GM23338 (cell line): ENCODE measurements at regions not wholly inside any gene's neighbourhood (a gene's known extent, or its start where the extent isn't known, plus 50 kb on each side); places are given as distances from the start of the nearest gene placed in this dataset.
A peak's percentile ranks its signal among the peaks of the same experiment; 100 is the strongest.

Source experiments
- ATAC-seq: fragments of 200-7000 bp; cut with Tn5 transposase; 3 replicates; pipeline ENCODE4 v1.9.1; 2020
- DNase-seq: peaks from one replicate; pipeline ENCODE4 v3.0.0-alpha.2; 2015; ENCODE audit warnings: low spot score
- H2AFZ ChIP-seq: fragments of 200-600 bp; sonication (generic); 2 replicates; pipeline ENCODE4 v1.8.0; 2016; ENCODE audit warnings: antibody characterized with exemption, mild to moderate bottlenecking, moderate library complexity
- H3F3A ChIP-seq: fragments of 200-600 bp; sonication (generic); replicated peaks from 2 replicates; pipeline ENCODE4 v1.8.0; 2017; ENCODE audit warnings: antibody characterized with exemption, mixed run types, low read depth
- H3K27ac ChIP-seq: fragments of 200-600 bp; sonication (generic); 2 replicates; pipeline ENCODE4 v1.6.1; 2016; ENCODE audit warnings: low read depth
- H3K27me3 ChIP-seq: fragments of 200-600 bp; sonication (generic); 2 replicates; pipeline ENCODE4 v1.8.0; 2016; ENCODE audit warnings: mild to moderate bottlenecking, mixed run types, moderate library complexity; ENCODE audit not compliant: insufficient read depth
- H3K36me3 ChIP-seq: fragments of 200-600 bp; sonication (generic); 2 replicates; pipeline ENCODE4 v1.8.0; 2016; ENCODE audit warnings: mild to moderate bottlenecking; ENCODE audit not compliant: insufficient read depth
- H3K4me1 ChIP-seq: fragments of 200-600 bp; sonication (generic); 2 replicates; pipeline ENCODE4 v1.8.0; 2016; ENCODE audit warnings: mild to moderate bottlenecking, moderate library complexity; ENCODE audit not compliant: insufficient read depth
- H3K4me2 ChIP-seq: fragments of 200-600 bp; sonication (generic); 2 replicates; pipeline ENCODE4 v1.7.1; 2017; ENCODE audit warnings: mixed run types
- H3K4me3 ChIP-seq: fragments of 200-600 bp; sonication (generic); 2 replicates; pipeline ENCODE4 v1.6.1; 2016; ENCODE audit warnings: mixed run types
- H3K79me2 ChIP-seq: fragments of 200-600 bp; sonication (generic); replicated peaks from 2 replicates; pipeline ENCODE4 v1.8.0; 2017; ENCODE audit warnings: mild to moderate bottlenecking; ENCODE audit not compliant: insufficient read depth
- H3K9me2 ChIP-seq: fragments of 200-600 bp; sonication (generic); 2 replicates; pipeline ENCODE4 v1.8.0; 2017; ENCODE audit not compliant: insufficient read depth
- H4K20me1 ChIP-seq: fragments of 200-600 bp; sonication (generic); replicated peaks from 2 replicates; pipeline ENCODE4 v1.8.0; 2017; ENCODE audit warnings: mild to moderate bottlenecking; ENCODE audit not compliant: insufficient read depth
- H3K27ac Mint-ChIP-seq: 2 replicates; pipeline ENCODE4 v1.8.0; 2020; ENCODE audit warnings: inconsistent platforms, mild to moderate bottlenecking, moderate library complexity, mixed read lengths
- H3K27me3 Mint-ChIP-seq: 3 replicates; pipeline ENCODE4 v1.8.0; 2022; ENCODE audit warnings: low read depth, mild to moderate bottlenecking, moderate library complexity, mixed read lengths, inconsistent platforms; ENCODE audit not compliant: insufficient read depth, poor library complexity
- H3K36me3 Mint-ChIP-seq: 3 replicates; pipeline ENCODE4 v1.8.0; 2021; ENCODE audit warnings: low read depth, mild to moderate bottlenecking, inconsistent platforms, moderate library complexity, mixed read lengths
- H3K4me1 Mint-ChIP-seq: 3 replicates; pipeline ENCODE4 v1.8.0; 2020; ENCODE audit warnings: mild to moderate bottlenecking, inconsistent platforms, mixed read lengths
- H3K4me3 Mint-ChIP-seq: 3 replicates; pipeline ENCODE4 v1.8.0; 2021; ENCODE audit warnings: moderate library complexity, mild to moderate bottlenecking, inconsistent platforms, mixed read lengths
- H3K9me3 Mint-ChIP-seq: 3 replicates; pipeline ENCODE4 v1.8.0; 2020; ENCODE audit warnings: moderate library complexity, mild to moderate bottlenecking, inconsistent platforms, mixed read lengths
- ETS1 ChIP-seq: IDR thresholded peaks from 2 replicates; pipeline ENCODE4 v1.6.1; 2016; ENCODE audit warnings: antibody characterized with exemption
- EZH2phosphoT487 ChIP-seq: fragments of 200-600 bp; sonication (generic); IDR thresholded peaks from one replicate; pipeline ENCODE4 v1.8.1; 2018; ENCODE audit warnings: antibody characterized with exemption; ENCODE audit not compliant: unreplicated experiment
- NANOG ChIP-seq: IDR thresholded peaks from 2 replicates; pipeline ENCODE4 v1.6.1; 2016; ENCODE audit warnings: antibody characterized with exemption, borderline replicate concordance
- ZNF114 ChIP-seq: fragments of 250-450 bp; sonication (Bioruptor Pico); IDR thresholded peaks from 2 replicates; pipeline ENCODE4 v1.5.0; 2020; ENCODE audit warnings: mild to moderate bottlenecking, moderate library complexity
- TF ChIP-seq, protein P1 (sequence below): fragments of 250-450 bp; sonication (Bioruptor Pico); IDR thresholded peaks from 2 replicates; pipeline ENCODE4 v1.5.0; 2020; ENCODE audit warnings: mild to moderate bottlenecking, moderate library complexity
- TF ChIP-seq, protein P2 (sequence below), 2 experiments: fragments of 200-600 bp in 1 of 2; sonication (generic) in 1 of 2; conservative IDR thresholded peaks; 2 replicates each; pipeline versions ENCODE4 v1.5.1 to v1.6.1; 2016 to 2017; ENCODE audit warnings: antibody characterized with exemption in 2 of 2, low read depth in 2 of 2, mild to moderate bottlenecking in 2 of 2, moderate library complexity in 1 of 2

DNA sequence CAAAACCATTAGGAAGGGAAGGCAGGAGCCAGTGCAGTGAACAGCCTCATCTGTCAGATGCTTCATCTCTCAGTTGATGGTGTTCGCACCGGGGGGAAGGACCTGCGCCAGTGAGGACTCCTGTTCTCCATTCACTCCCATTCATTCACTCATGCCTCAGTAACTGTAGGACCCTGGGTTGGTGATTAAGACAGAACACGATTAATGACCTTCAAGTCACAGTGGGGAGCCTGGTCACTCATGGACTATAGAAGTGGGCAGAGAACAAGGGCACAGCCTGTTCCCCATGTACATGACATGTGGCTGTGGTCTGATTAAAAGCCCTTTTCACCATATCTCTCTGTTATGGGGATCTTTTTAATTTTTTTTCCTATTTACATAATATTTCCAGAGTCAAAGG lies 113.3 kb downstream of the RPS12 start (continued):
- TF ChIP-seq, protein P1, sequence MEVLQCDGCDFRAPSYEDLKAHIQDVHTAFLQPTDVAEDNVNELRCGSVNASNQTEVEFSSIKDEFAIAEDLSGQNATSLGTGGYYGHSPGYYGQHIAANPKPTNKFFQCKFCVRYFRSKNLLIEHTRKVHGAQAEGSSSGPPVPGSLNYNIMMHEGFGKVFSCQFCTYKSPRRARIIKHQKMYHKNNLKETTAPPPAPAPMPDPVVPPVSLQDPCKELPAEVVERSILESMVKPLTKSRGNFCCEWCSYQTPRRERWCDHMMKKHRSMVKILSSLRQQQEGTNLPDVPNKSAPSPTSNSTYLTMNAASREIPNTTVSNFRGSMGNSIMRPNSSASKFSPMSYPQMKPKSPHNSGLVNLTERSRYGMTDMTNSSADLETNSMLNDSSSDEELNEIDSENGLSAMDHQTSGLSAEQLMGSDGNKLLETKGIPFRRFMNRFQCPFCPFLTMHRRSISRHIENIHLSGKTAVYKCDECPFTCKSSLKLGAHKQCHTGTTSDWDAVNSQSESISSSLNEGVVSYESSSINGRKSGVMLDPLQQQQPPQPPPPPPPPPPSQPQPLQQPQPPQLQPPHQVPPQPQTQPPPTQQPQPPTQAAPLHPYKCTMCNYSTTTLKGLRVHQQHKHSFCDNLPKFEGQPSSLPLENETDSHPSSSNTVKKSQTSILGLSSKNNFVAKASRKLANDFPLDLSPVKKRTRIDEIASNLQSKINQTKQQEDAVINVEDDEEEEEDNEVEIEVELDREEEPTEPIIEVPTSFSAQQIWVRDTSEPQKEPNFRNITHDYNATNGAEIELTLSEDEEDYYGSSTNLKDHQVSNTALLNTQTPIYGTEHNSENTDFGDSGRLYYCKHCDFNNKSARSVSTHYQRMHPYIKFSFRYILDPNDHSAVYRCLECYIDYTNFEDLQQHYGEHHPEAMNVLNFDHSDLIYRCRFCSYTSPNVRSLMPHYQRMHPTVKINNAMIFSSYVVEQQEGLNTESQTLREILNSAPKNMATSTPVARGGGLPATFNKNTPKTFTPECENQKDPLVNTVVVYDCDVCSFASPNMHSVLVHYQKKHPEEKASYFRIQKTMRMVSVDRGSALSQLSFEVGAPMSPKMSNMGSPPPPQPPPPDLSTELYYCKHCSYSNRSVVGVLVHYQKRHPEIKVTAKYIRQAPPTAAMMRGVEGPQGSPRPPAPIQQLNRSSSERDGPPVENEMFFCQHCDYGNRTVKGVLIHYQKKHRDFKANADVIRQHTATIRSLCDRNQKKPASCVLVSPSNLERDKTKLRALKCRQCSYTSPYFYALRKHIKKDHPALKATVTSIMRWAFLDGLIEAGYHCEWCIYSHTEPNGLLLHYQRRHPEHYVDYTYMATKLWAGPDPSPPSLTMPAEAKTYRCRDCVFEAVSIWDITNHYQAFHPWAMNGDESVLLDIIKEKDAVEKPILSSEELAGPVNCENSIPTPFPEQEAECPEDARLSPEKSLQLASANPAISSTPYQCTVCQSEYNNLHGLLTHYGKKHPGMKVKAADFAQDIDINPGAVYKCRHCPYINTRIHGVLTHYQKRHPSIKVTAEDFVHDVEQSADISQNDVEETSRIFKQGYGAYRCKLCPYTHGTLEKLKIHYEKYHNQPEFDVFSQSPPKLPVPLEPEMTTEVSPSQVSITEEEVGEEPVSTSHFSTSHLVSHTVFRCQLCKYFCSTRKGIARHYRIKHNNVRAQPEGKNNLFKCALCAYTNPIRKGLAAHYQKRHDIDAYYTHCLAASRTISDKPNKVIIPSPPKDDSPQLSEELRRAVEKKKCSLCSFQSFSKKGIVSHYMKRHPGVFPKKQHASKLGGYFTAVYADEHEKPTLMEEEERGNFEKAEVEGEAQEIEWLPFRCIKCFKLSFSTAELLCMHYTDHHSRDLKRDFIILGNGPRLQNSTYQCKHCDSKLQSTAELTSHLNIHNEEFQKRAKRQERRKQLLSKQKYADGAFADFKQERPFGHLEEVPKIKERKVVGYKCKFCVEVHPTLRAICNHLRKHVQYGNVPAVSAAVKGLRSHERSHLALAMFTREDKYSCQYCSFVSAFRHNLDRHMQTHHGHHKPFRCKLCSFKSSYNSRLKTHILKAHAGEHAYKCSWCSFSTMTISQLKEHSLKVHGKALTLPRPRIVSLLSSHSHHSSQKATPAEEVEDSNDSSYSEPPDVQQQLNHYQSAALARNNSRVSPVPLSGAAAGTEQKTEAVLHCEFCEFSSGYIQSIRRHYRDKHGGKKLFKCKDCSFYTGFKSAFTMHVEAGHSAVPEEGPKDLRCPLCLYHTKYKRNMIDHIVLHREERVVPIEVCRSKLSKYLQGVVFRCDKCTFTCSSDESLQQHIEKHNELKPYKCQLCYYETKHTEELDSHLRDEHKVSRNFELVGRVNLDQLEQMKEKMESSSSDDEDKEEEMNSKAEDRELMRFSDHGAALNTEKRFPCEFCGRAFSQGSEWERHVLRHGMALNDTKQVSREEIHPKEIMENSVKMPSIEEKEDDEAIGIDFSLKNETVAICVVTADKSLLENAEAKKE (CRISPR knock-in tag), result no peak
- no peak for TF ChIP-seq ZNF114 (CRISPR knock-in tag)
- no peak for TF ChIP-seq ETS1

- Histone ChIP-seq H3K4me3 (no peak overlapping the region), H3K9me2 (no peaks in the 10 kb centered on the region), H3K4me2 (no peak overlapping the region), H3K27me3 (no peaks in the 10 kb centered on the region), H2AFZ (peak overlapping the region; percentile 52; the same call in 1 of the 2 replicates), H3K27ac (no peak overlapping the region), H4K20me1 (no peaks in the 10 kb centered on the region), H3K79me2 (no peaks in the 10 kb centered on the region), H3K36me3 (no peaks in the 10 kb centered on the region), H3K4me1 (0 out of 2 replicates have a peak, but pooled peaks cover 5% of the 10 kb centered on the region), H3F3A (no peaks in the 10 kb centered on the region)
- Mint-ChIP-seq H3K36me3 (no peaks in the 10 kb centered on the region), H3K4me3 (no peak overlapping the region), H3K4me1 (peaks cover 22% of the 10 kb centered on the region), H3K27me3 (peaks cover 2% of the 10 kb centered on the region), H3K9me3 (no peaks in the 10 kb centered on the region), H3K27ac (no peak overlapping the region)
- no peak for ATAC-seq
- no peak for DNase-seq
- no peak for TF ChIP-seq NANOG
- TF ChIP-seq, protein P1 (CRISPR knock-in tag), result no peak
- TF ChIP-seq, protein P2, sequence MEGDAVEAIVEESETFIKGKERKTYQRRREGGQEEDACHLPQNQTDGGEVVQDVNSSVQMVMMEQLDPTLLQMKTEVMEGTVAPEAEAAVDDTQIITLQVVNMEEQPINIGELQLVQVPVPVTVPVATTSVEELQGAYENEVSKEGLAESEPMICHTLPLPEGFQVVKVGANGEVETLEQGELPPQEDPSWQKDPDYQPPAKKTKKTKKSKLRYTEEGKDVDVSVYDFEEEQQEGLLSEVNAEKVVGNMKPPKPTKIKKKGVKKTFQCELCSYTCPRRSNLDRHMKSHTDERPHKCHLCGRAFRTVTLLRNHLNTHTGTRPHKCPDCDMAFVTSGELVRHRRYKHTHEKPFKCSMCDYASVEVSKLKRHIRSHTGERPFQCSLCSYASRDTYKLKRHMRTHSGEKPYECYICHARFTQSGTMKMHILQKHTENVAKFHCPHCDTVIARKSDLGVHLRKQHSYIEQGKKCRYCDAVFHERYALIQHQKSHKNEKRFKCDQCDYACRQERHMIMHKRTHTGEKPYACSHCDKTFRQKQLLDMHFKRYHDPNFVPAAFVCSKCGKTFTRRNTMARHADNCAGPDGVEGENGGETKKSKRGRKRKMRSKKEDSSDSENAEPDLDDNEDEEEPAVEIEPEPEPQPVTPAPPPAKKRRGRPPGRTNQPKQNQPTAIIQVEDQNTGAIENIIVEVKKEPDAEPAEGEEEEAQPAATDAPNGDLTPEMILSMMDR (conservative IDR thresholded peaks at IDR 0.05; ENCODE audit: low read depth in 2 of 2), result no peak
- TF ChIP-seq EZH2phosphoT487, result no peak
These were observed 114.8 kb downstream of the RPS12 start for GRCh38 chr6:132929141-132929540.
